HepG2 (cell line): ENCODE measurements at regions not wholly inside any gene's neighbourhood (a gene's known extent, or its start where the extent isn't known, plus 50 kb on each side); places are given as distances from the start of the nearest gene placed in this dataset.

ENCODE experiments used
- ATAC-seq: fragments of 200-7000 bp; cut with Tn5 transposase; 3 replicates; pipeline ENCODE4 v1.9.1; 2020; ENCODE audit warnings: mild to moderate bottlenecking, moderate library complexity
- BruUV-seq: library from RNA; stranded (reverse); fragments of 400-500 nt; replicated peaks from 2 replicates; lab custom pipeline; 2021; lab: Mats Ljungman, UMichigan
- CTCF ChIA-PET: fragments of 300-600 bp; formaldehyde crosslinking; extraction: SDS; loops from one replicate; lab custom pipeline; 2021; ENCODE audit warnings: low total read pairs, inconsistent platforms, low intra/inter-chr PET ratio; lab: Yijun Ruan, JAX
- POLR2A ChIA-PET: fragments of 350-600 bp; sonication (Branson Sonifier 250); formaldehyde crosslinking; loops from one replicate; lab custom pipeline; 2020; ENCODE audit warnings: antibody characterized with exemption, inconsistent platforms; lab: Yijun Ruan, JAX
- DNase-seq: peaks from one replicate; pipeline ENCODE4 v3.0.0-alpha.2; 2015; ENCODE audit warnings: low spot score
- FAIRE-seq: peaks from 3 replicates; lab custom pipeline; 2011; peaks lifted over from hg19 to GRCh38; lab: Jason Lieb, UNC
- H2AFZ ChIP-seq: one replicate; pipeline ENCODE4 v1.6.1; 2011; ENCODE audit warnings: low read length, inconsistent platforms
- H3K27ac ChIP-seq: fragments of 300-600 bp; 3 replicates; pipeline ENCODE4 v1.8.0; 2011; ENCODE audit warnings: mixed run types, mild to moderate bottlenecking, mixed read lengths, low read length, inconsistent platforms; ENCODE audit not compliant: insufficient read depth; ENCODE audit errors: extremely low read length
- H3K27me3 ChIP-seq, 2 experiments: fragments of 200-600 bp in 1 of 2; 2 replicates in 1 of 2; 3 replicates in 1 of 2; pipeline versions ENCODE4 v1.6.0 to v1.8.0; 2011; ENCODE audit warnings: low read length in 2 of 2, mild to moderate bottlenecking in 2 of 2, moderate library complexity in 2 of 2, inconsistent platforms in 1 of 2; ENCODE audit not compliant: insufficient read depth in 2 of 2, control insufficient read depth in 1 of 2
- H3K36me3 ChIP-seq, 2 experiments: fragments of 200-600 bp in 1 of 2; replicated peaks in 1 of 2; 2 replicates in 1 of 2; 3 replicates in 1 of 2; pipeline versions ENCODE4 v1.5.1 to v1.8.0; 2011; ENCODE audit warnings: low read length in 2 of 2, inconsistent platforms in 1 of 2; ENCODE audit not compliant: insufficient read depth in 2 of 2, control insufficient read depth in 1 of 2
- H3K4me1 ChIP-seq: 2 replicates; pipeline ENCODE4 v1.5.1; 2012; ENCODE audit warnings: low read length, inconsistent platforms; ENCODE audit not compliant: insufficient read depth
- H3K4me2 ChIP-seq: 2 replicates; pipeline ENCODE4 v1.6.0; 2011; ENCODE audit warnings: low read depth, low read length, inconsistent platforms
- H3K4me3 ChIP-seq, 3 experiments: fragments of 200-600 bp in 1 of 3; sonication (generic), shearing (Covaris generic) in 1 of 3; replicated peaks in 1 of 3; 2 replicates each; pipeline ENCODE4 v1.5.1; 2011 to 2016; ENCODE audit warnings: low read length in 3 of 3, inconsistent platforms in 2 of 3, low read depth in 2 of 3, mild to moderate bottlenecking in 2 of 3, control low read depth in 1 of 3, mixed read lengths in 1 of 3; ENCODE audit not compliant: insufficient read depth in 1 of 3
- H3K79me2 ChIP-seq: one replicate; pipeline ENCODE4 v1.6.1; 2011; ENCODE audit warnings: low read length, inconsistent platforms; ENCODE audit not compliant: insufficient read depth
- H3K9ac ChIP-seq: 2 replicates; pipeline ENCODE4 v1.6.0; 2011; ENCODE audit warnings: mild to moderate bottlenecking, low read depth, low read length, inconsistent platforms; ENCODE audit not compliant: insufficient read depth
- H3K9me3 ChIP-seq: 2 replicates; pipeline ENCODE4 v1.5.1; 2012; ENCODE audit warnings: mild to moderate bottlenecking, low read length
- H4K20me1 ChIP-seq: 2 replicates; pipeline ENCODE4 v1.6.0; 2011; ENCODE audit warnings: inconsistent platforms, mild to moderate bottlenecking, low read length, moderate library complexity; ENCODE audit not compliant: insufficient read depth
- ARID3A ChIP-seq: IDR thresholded peaks from 2 replicates; pipeline ENCODE4 v1.6.1; 2012; ENCODE audit warnings: low read depth, low read length, improper control_type of control experiment
- MAF1 ChIP-seq: sonication (generic); formaldehyde crosslinking; IDR thresholded peaks from 2 replicates; pipeline ENCODE4 v1.5.0; 2020; ENCODE audit warnings: missing genetic modification reagents, borderline replicate concordance
- PHF20 ChIP-seq: sonication (generic); formaldehyde crosslinking; IDR thresholded peaks from 2 replicates; pipeline ENCODE4 v1.5.0; 2020; ENCODE audit warnings: mild to moderate bottlenecking, missing genetic modification reagents
- RBM22 ChIP-seq: fragments of 200-400 bp; formaldehyde crosslinking; optimal IDR thresholded peaks from 2 replicates; pipeline ENCODE3; 2017; ENCODE audit warnings: mild to moderate bottlenecking, low read length, moderate library complexity
- TEAD2 ChIP-seq: sonication (generic); formaldehyde crosslinking; IDR thresholded peaks from 2 replicates; pipeline ENCODE4 v1.9.0; 2021; ENCODE audit warnings: missing genetic modification reagents
- ZNF512B ChIP-seq: sonication (generic); formaldehyde crosslinking; IDR thresholded peaks from 2 replicates; pipeline ENCODE4 v1.5.1; 2020; ENCODE audit warnings: missing genetic modification reagents, mild to moderate bottlenecking, borderline replicate concordance
- ZNF558 ChIP-seq: sonication (generic); formaldehyde crosslinking; IDR thresholded peaks from 2 replicates; pipeline ENCODE4 v1.9.0; 2022; ENCODE audit warnings: mild to moderate bottlenecking, missing genetic modification reagents, borderline replicate concordance
- WGBS: methylation state at CpG from one replicate; pipeline ENCODE4 v1.1.6; 2017; ENCODE audit warnings: low lambda C conversion rate; 5-methylcytosine and 5-hydroxymethylcytosine counted together
- in situ Hi-C: cut with HindIII; loops from 2 replicates; pipeline ENCODE4 v1.10.0; 2017; ENCODE audit warnings: low pct_unique_long_range_greater_than_20kb; ENCODE audit not compliant: extremely low pct_ligation_motif_present
- intact Hi-C: fragments of 100-400 bp; cut with micrococcal nuclease; formaldehyde crosslinking; loops from one replicate; pipeline ENCODE4 v1.10.0; 2022; ENCODE audit not compliant: unreplicated experiment
- TF ChIP-seq, protein P1 (sequence below), 2 experiments: sonication (generic) in 1 of 2; formaldehyde crosslinking in 1 of 2; IDR thresholded peaks; 2 replicates each; pipeline versions ENCODE4 v1.6.1 to v1.9.0; 2014 to 2022; ENCODE audit warnings: antibody characterized with exemption in 1 of 2, borderline replicate concordance in 1 of 2, inconsistent platforms in 1 of 2, low read depth in 1 of 2, missing genetic modification reagents in 1 of 2
- TF ChIP-seq, protein P2 (sequence below): IDR thresholded peaks from 2 replicates; pipeline ENCODE4 v1.6.1; 2016; ENCODE audit warnings: control low read depth

- TF ChIP-seq, protein P1, sequence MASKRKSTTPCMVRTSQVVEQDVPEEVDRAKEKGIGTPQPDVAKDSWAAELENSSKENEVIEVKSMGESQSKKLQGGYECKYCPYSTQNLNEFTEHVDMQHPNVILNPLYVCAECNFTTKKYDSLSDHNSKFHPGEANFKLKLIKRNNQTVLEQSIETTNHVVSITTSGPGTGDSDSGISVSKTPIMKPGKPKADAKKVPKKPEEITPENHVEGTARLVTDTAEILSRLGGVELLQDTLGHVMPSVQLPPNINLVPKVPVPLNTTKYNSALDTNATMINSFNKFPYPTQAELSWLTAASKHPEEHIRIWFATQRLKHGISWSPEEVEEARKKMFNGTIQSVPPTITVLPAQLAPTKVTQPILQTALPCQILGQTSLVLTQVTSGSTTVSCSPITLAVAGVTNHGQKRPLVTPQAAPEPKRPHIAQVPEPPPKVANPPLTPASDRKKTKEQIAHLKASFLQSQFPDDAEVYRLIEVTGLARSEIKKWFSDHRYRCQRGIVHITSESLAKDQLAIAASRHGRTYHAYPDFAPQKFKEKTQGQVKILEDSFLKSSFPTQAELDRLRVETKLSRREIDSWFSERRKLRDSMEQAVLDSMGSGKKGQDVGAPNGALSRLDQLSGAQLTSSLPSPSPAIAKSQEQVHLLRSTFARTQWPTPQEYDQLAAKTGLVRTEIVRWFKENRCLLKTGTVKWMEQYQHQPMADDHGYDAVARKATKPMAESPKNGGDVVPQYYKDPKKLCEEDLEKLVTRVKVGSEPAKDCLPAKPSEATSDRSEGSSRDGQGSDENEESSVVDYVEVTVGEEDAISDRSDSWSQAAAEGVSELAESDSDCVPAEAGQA (IDR thresholded peaks at IDR 0.05; ENCODE audit: low read depth) = no peak
- TF ChIP-seq, protein P1 (CRISPR knock-in tag; IDR thresholded peaks at IDR 0.05; ENCODE audit: borderline replicate concordance) = no peak
Measured at GRCh38 chr5:159417170-159417569, 86.9 kb upstream of the IL12B start (continued).

- no peak overlapping the region for H3K9ac ChIP-seq
- H3K4me2 ChIP-seq = no peak overlapping the region
- BruUV-seq = no TSS peak
- in situ Hi-C loops = no loop called here
- H3K4me1 ChIP-seq = no peaks in the 10 kb centered on the region
- H3K9me3 ChIP-seq = no peaks in the 10 kb centered on the region
- POLR2A ChIA-PET = no interaction called here
- H3K79me2 ChIP-seq = no peaks in the 10 kb centered on the region
- DNase-seq = peak; percentile 18
- H2AFZ ChIP-seq = no peak overlapping the region
- no peaks in the 10 kb centered on the region; a peak in 2 of 5 replicates for H3K27me3 ChIP-seq
- no peak for FAIRE-seq
- H3K27ac ChIP-seq = no peak overlapping the region
- intact Hi-C loops = no loop called here
- H3K4me3 ChIP-seq = no peak overlapping the region
- CTCF ChIA-PET = no interaction called here
- peak; percentile 39; the same call in 2 of the 3 replicates for ATAC-seq
- H3K36me3 ChIP-seq = no peaks in the 10 kb centered on the region
- H4K20me1 ChIP-seq = no peaks in the 10 kb centered on the region
- 0% methylated on average over 4 of the region's 5 CpGs for WGBS
- TF ChIP-seq ZNF512B (CRISPR knock-in tag) (no peak), PHF20 (CRISPR knock-in tag) (no peak), MAF1 (CRISPR knock-in tag) (no peak), TEAD2 (CRISPR knock-in tag) (no peak), RBM22 (no peak), ARID3A (no peak), ZNF558 (CRISPR knock-in tag) (no peak)
- TF ChIP-seq, protein P2, sequence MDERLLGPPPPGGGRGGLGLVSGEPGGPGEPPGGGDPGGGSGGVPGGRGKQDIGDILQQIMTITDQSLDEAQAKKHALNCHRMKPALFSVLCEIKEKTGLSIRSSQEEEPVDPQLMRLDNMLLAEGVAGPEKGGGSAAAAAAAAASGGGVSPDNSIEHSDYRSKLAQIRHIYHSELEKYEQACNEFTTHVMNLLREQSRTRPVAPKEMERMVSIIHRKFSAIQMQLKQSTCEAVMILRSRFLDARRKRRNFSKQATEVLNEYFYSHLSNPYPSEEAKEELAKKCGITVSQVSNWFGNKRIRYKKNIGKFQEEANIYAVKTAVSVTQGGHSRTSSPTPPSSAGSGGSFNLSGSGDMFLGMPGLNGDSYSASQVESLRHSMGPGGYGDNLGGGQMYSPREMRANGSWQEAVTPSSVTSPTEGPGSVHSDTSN (CRISPR knock-in tag) = no peak
Measured at GRCh38 chr5:159419576-159419975, 89.3 kb upstream of the IL12B start.
